ENCODE measurements at regions not wholly inside any gene's neighbourhood (a gene's known extent, or its start where the extent isn't known, plus 50 kb on each side); places are given as distances from the start of the nearest gene placed in this dataset.

GRCh38 chr4:30821859-30822612 lies 101.9 kb downstream of the PCDH7 start:
- H3K27ac Mint-ChIP-seq: no peak overlapping the region
- no peak for DNase-seq
- H3K4me1 Mint-ChIP-seq (ENCODE audit: low read depth): no peaks in the 10 kb centered on the region
- no peaks in the 10 kb centered on the region for H3K36me3 Mint-ChIP-seq (ENCODE audit: low read depth)
- H3K9me3 Mint-ChIP-seq: no peaks in the 10 kb centered on the region
- CTCF ChIA-PET: no interaction called here
- intact Hi-C loops (cut with micrococcal nuclease): no loop called here
- no peak overlapping the region for H3K4me3 Mint-ChIP-seq
- no peaks in the 10 kb centered on the region for H3K27me3 Mint-ChIP-seq (ENCODE audit: low read depth)

- intact Hi-C loops (cut with micrococcal nuclease): no loop called here
- no peaks in the 10 kb centered on the region for H3K36me3 Mint-ChIP-seq (ENCODE audit: low read depth)
- no peak for DNase-seq
- H3K27me3 Mint-ChIP-seq (ENCODE audit: low read depth): no peaks in the 10 kb centered on the region
- H3K4me1 Mint-ChIP-seq (ENCODE audit: low read depth): no peaks in the 10 kb centered on the region
- H3K4me3 Mint-ChIP-seq: no peak overlapping the region
- no peaks in the 10 kb centered on the region for H3K9me3 Mint-ChIP-seq
- no peak overlapping the region for H3K27ac Mint-ChIP-seq
- CTCF ChIA-PET: no interaction called here
These were observed 102.9 kb downstream of the PCDH7 start for GRCh38 chr4:30822911-30823551.

GRCh38 chr4:30825008-30825770 lies 105.0 kb downstream of the PCDH7 start:
- intact Hi-C loops (cut with micrococcal nuclease): no loop called here
- Mint-ChIP-seq H3K4me1 (ENCODE audit: low read depth) (no peaks in the 10 kb centered on the region), H3K36me3 (ENCODE audit: low read depth) (no peaks in the 10 kb centered on the region), H3K27ac (no peak overlapping the region), H3K27me3 (ENCODE audit: low read depth) (no peaks in the 10 kb centered on the region), H3K9me3 (peaks cover 2% of the 10 kb centered on the region), H3K4me3 (no peak overlapping the region)
- DNase-seq: no peak
- CTCF ChIA-PET: no interaction called here

- no peaks in the 10 kb centered on the region for H3K27me3 Mint-ChIP-seq (ENCODE audit: low read depth)
- H3K4me1 Mint-ChIP-seq (ENCODE audit: low read depth): no peaks in the 10 kb centered on the region
- H3K9me3 Mint-ChIP-seq: peaks cover 2% of the 10 kb centered on the region
- H3K4me3 Mint-ChIP-seq: no peak overlapping the region
- no peak for DNase-seq
- no peak overlapping the region for H3K27ac Mint-ChIP-seq
- CTCF ChIA-PET: interaction anchor here (0.6 kb wide), 1 partner anchor 1381 kb away, joined by 3 read pairs; no protein-coding TSS in a partner anchor
- no peaks in the 10 kb centered on the region for H3K36me3 Mint-ChIP-seq (ENCODE audit: low read depth)
- intact Hi-C loops (cut with micrococcal nuclease): no loop called here
These were observed 108.2 kb downstream of the PCDH7 start for GRCh38 chr4:30828264-30828926.

- Mint-ChIP-seq H3K27me3 (ENCODE audit: low read depth) (no peaks in the 10 kb centered on the region), H3K36me3 (ENCODE audit: low read depth) (no peaks in the 10 kb centered on the region), H3K27ac (no peak overlapping the region), H3K9me3 (peaks cover 2% of the 10 kb centered on the region), H3K4me1 (ENCODE audit: low read depth) (no peaks in the 10 kb centered on the region), H3K4me3 (no peak overlapping the region)
- intact Hi-C loops (cut with micrococcal nuclease): no loop called here
- no peak for DNase-seq
- CTCF ChIA-PET: no interaction called here
These were observed 112.5 kb downstream of the PCDH7 start for GRCh38 chr4:30832639-30833038.

GRCh38 chr4:30833206-30833605 lies 113.0 kb downstream of the PCDH7 start:
- Mint-ChIP-seq H3K4me1 (ENCODE audit: low read depth) (no peaks in the 10 kb centered on the region), H3K36me3 (ENCODE audit: low read depth) (no peaks in the 10 kb centered on the region), H3K27ac (no peak overlapping the region), H3K9me3 (peaks cover 2% of the 10 kb centered on the region), H3K4me3 (no peak overlapping the region), H3K27me3 (ENCODE audit: low read depth) (no peaks in the 10 kb centered on the region)
- CTCF ChIA-PET: no interaction called here
- intact Hi-C loops (cut with micrococcal nuclease): no loop called here
- no peak for DNase-seq

GRCh38 chr4:30835044-30835443 lies 114.9 kb downstream of the PCDH7 start:
- CTCF ChIA-PET: no interaction called here
- Mint-ChIP-seq H3K4me3 (no peak overlapping the region), H3K9me3 (no peaks in the 10 kb centered on the region), H3K36me3 (ENCODE audit: low read depth) (no peaks in the 10 kb centered on the region), H3K27ac (no peak overlapping the region), H3K4me1 (ENCODE audit: low read depth) (no peaks in the 10 kb centered on the region), H3K27me3 (ENCODE audit: low read depth) (no peaks in the 10 kb centered on the region)
- DNase-seq: no peak
- intact Hi-C loops (cut with micrococcal nuclease): no loop called here

- H3K4me1 Mint-ChIP-seq (ENCODE audit: low read depth): no peaks in the 10 kb centered on the region
- H3K9me3 Mint-ChIP-seq: no peaks in the 10 kb centered on the region
- no peaks in the 10 kb centered on the region for H3K27me3 Mint-ChIP-seq (ENCODE audit: low read depth)
- no peak for DNase-seq
- H3K36me3 Mint-ChIP-seq (ENCODE audit: low read depth): no peaks in the 10 kb centered on the region
- no peak overlapping the region for H3K4me3 Mint-ChIP-seq
- intact Hi-C loops (cut with micrococcal nuclease): no loop called here
- H3K27ac Mint-ChIP-seq: no peak overlapping the region
- CTCF ChIA-PET: no interaction called here
These were observed 116.1 kb downstream of the PCDH7 start for GRCh38 chr4:30836231-30836630.

- no peaks in the 10 kb centered on the region for H3K27me3 Mint-ChIP-seq (ENCODE audit: low read depth)
- no peaks in the 10 kb centered on the region for H3K36me3 Mint-ChIP-seq (ENCODE audit: low read depth)
- H3K27ac Mint-ChIP-seq: no peak overlapping the region
- no peaks in the 10 kb centered on the region for H3K4me1 Mint-ChIP-seq (ENCODE audit: low read depth)
- intact Hi-C loops (cut with micrococcal nuclease): no loop called here
- CTCF ChIA-PET: no interaction called here
- H3K4me3 Mint-ChIP-seq: no peak overlapping the region
- H3K9me3 Mint-ChIP-seq: no peaks in the 10 kb centered on the region
- DNase-seq: no peak
These were observed 117.0 kb downstream of the PCDH7 start for GRCh38 chr4:30837131-30837539.

GRCh38 chr4:30837861-30838260 lies 117.7 kb downstream of the PCDH7 start:
- CTCF ChIA-PET: no interaction called here
- Mint-ChIP-seq H3K36me3 (ENCODE audit: low read depth) (no peaks in the 10 kb centered on the region), H3K4me3 (no peak overlapping the region), H3K27ac (no peak overlapping the region), H3K9me3 (no peaks in the 10 kb centered on the region), H3K4me1 (ENCODE audit: low read depth) (no peaks in the 10 kb centered on the region), H3K27me3 (ENCODE audit: low read depth) (no peaks in the 10 kb centered on the region)
- intact Hi-C loops (cut with micrococcal nuclease): no loop called here
- no peak for DNase-seq

GRCh38 chr4:30838331-30838730 lies 118.2 kb downstream of the PCDH7 start:
- DNase-seq: no peak
- no peaks in the 10 kb centered on the region for H3K27me3 Mint-ChIP-seq (ENCODE audit: low read depth)
- no peaks in the 10 kb centered on the region for H3K9me3 Mint-ChIP-seq
- no peak overlapping the region for H3K4me3 Mint-ChIP-seq
- no peak overlapping the region for H3K27ac Mint-ChIP-seq
- no peaks in the 10 kb centered on the region for H3K36me3 Mint-ChIP-seq (ENCODE audit: low read depth)
- CTCF ChIA-PET: no interaction called here
- H3K4me1 Mint-ChIP-seq (ENCODE audit: low read depth): no peaks in the 10 kb centered on the region
- intact Hi-C loops (cut with micrococcal nuclease): no loop called here
